GM23248 (cell line): ENCODE measurements at regions not wholly inside any gene's neighbourhood (a gene's known extent, or its start where the extent isn't known, plus 50 kb on each side); places are given as distances from the start of the nearest gene placed in this dataset.

ENCODE experiments used
- EZH2 ChIP-seq: fragments of 200-600 bp; sonication (generic); IDR thresholded peaks from 2 replicates; pipeline ENCODE4 v1.6.1; 2018; ENCODE audit warnings: antibody characterized with exemption, mild to moderate bottlenecking; ENCODE audit not compliant: insufficient read depth, poor library complexity, severe bottlenecking
- EZH2phosphoT487 ChIP-seq: fragments of 200-600 bp; sonication (generic); IDR thresholded peaks from 2 replicates; pipeline ENCODE4 v1.6.1; 2018; ENCODE audit warnings: antibody characterized with exemption, moderate library complexity, mild to moderate bottlenecking, low read depth; ENCODE audit not compliant: insufficient read depth

DNA sequence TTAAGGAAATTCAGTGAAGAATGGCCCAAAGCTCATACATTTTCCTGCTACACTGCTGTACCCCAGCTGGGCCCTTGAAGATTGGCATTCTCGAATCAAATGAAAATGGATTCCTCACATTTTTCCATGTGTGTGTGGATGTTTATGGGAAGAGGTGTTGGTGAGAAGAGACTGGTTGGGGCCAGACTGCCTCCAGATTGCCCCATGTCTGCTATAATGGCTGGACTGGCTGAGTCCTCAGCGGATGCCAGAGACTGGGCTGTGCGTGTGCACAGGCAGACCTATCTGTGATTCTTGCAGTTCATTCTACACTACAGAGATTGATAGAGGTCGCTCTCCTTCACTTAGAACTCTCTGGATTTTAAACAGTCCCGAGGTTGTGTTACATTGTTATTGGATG is 183.6 kb upstream of the GDF10 start:
- TF ChIP-seq EZH2: no peak
- TF ChIP-seq EZH2phosphoT487: no peak
